Activated CD8-positive, alpha-beta T cell treated with anti-CD3 and anti-CD28 coated beads, Interleukin-2, amount 10 ng/mL, durations not matched to agents 7 days and 5 days (primary cell): ENCODE measurements at regions not wholly inside any gene's neighbourhood (a gene's known extent, or its start where the extent isn't known, plus 50 kb on each side); places are given as distances from the start of the nearest gene placed in this dataset.

ENCODE experiments used
- ATAC-seq: fragments of 150-1000 bp; cut with Tn5 transposase; one replicate; pipeline ENCODE4 v1.10.0; 2021; ENCODE audit warnings: moderate library complexity
- CTCF ChIA-PET: fragments of 350-600 bp; sonication (Branson Sonifier 250); formaldehyde crosslinking; loops from one replicate; lab custom pipeline; 2021; ENCODE audit warnings: antibody characterized with exemption; lab: Charles Lee
- POLR2A ChIA-PET: fragments of 350-600 bp; sonication (Branson Sonifier 250); formaldehyde crosslinking; loops from one replicate; lab custom pipeline; 2021; ENCODE audit warnings: antibody characterized with exemption; lab: Charles Lee
- DNase-seq: peaks from one replicate; pipeline ENCODE4 v3.0.0-alpha.2; 2020
- H3K27ac Mint-ChIP-seq: one replicate; pipeline ENCODE4 v1.8.0; 2021; ENCODE audit warnings: mild to moderate bottlenecking, mixed read lengths
- H3K27me3 Mint-ChIP-seq: one replicate; pipeline ENCODE4 v1.8.0; 2021; ENCODE audit warnings: low read depth, mixed read lengths
- H3K36me3 Mint-ChIP-seq: one replicate; pipeline ENCODE4 v1.8.0; 2021; ENCODE audit warnings: low read depth, mixed read lengths
- H3K4me1 Mint-ChIP-seq: one replicate; pipeline ENCODE4 v1.8.0; 2021; ENCODE audit warnings: low read depth, mixed read lengths
- H3K4me3 Mint-ChIP-seq: one replicate; pipeline ENCODE4 v1.8.0; 2021; ENCODE audit warnings: mild to moderate bottlenecking, mixed read lengths
- H3K9me3 Mint-ChIP-seq: one replicate; pipeline ENCODE4 v1.8.0; 2022; ENCODE audit warnings: mixed read lengths; ENCODE audit not compliant: insufficient read depth

DNA sequence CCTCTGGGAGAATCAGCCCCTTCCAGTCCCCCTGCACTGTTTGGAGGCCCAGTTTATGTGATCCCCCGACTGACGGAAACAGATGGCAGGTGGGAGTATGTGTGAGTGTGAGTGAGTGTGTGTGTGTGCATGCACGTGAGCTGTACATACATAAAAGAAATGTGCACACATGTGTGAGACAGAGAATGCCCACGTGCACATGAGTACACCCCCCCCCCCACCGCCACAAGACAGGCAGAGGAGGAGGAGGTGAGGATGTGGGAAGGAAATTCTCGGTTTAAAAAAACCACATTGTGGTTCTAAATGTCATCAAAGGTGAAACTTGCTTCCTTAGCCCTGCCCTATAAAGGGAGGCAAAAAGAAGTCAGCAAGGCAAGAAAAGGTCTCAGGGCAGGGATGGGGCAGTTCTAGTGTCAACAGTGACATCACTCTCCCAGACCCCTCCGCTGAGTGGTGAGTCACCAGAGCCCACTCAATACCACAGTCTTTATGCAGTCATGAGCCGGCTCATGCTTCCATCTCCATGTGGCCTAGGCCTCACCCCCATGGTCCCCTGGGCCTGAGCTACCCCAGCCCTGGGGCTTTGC is 79.2 kb upstream of the HSPA9 start:
- CTCF ChIA-PET = interaction anchor here (1.2 to 1.8 kb wide), 2 partner anchors 14 to 136 kb away, joined by 3 to 5 read pairs; no protein-coding TSS in a partner anchor
- POLR2A ChIA-PET = no interaction called here
- ATAC-seq (peak; percentile 88), DNase-seq (peak; percentile 80)
- Mint-ChIP-seq H3K4me1 (peaks cover 17% of the 10 kb centered on the region), H3K36me3 (no peaks in the 10 kb centered on the region), H3K9me3 (no peaks in the 10 kb centered on the region), H3K27me3 (peaks cover 83% of the 10 kb centered on the region), H3K27ac (peak overlapping the region; percentile 57), H3K4me3 (peak overlapping the region; percentile 12)

DNA sequence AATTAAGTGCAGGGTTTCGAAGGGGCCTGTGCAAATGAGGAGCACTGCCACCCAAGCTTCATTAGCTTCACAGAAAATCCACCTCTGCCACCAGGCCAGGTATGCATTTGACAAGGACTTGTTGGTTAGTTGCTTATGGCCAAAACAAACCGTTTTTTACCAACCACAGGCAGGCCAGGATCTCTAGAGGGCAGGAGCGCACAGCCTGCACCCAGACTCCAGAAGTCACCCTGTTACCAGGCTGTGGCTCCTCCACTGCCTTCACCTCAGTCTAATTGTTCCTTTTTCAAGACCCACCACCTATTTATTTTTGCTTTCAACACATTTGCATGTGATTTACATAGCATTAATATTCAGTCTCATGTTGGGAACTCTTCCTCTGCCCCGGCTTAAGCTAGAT is 78.3 kb upstream of the HSPA9 start:
- Mint-ChIP-seq H3K4me1 (peaks cover 17% of the 10 kb centered on the region), H3K4me3 (no peak overlapping the region), H3K9me3 (no peaks in the 10 kb centered on the region), H3K27ac (no peak overlapping the region), H3K27me3 (peaks cover 84% of the 10 kb centered on the region), H3K36me3 (no peaks in the 10 kb centered on the region)
- ChIA-PET POLR2A (no interaction called here), CTCF (interaction anchor here (0.9 to 1.8 kb wide), 3 partner anchors 10 to 137 kb away, joined by 3 to 5 read pairs (median 4); no protein-coding TSS in a partner anchor)
- DNase-seq (no peak), ATAC-seq (no peak)

DNA sequence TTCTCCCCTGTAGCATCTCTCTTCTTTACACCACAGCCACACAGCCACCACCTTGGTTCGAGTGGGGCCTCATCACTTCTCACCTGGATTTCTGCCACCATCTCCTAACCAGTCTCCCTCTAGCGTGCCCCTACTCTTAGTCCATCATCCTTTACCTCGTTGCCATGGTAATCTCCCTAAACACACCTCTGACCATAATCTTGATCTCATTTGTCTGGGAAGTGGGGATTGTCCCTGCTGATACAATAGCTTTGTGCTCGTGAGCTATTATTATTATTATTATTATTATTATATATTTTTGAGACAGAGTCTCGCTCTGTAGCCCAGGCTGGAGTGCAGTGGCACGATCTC is 76.5 kb upstream of the HSPA9 start:
- Mint-ChIP-seq H3K36me3 (no peaks in the 10 kb centered on the region), H3K27ac (no peak overlapping the region), H3K4me3 (no peak overlapping the region), H3K27me3 (peaks cover 87% of the 10 kb centered on the region), H3K9me3 (no peaks in the 10 kb centered on the region), H3K4me1 (peaks cover 17% of the 10 kb centered on the region)
- POLR2A ChIA-PET = interaction anchor here (0.6 kb wide), 1 partner anchor 759 kb away, joined by 3 read pairs; no protein-coding TSS in a partner anchor
- ATAC-seq = no peak
- DNase-seq = no peak
- CTCF ChIA-PET = interaction anchor here (1.5 kb wide), 1 partner anchor 9 kb away, joined by 3 read pairs; no protein-coding TSS in a partner anchor

DNA sequence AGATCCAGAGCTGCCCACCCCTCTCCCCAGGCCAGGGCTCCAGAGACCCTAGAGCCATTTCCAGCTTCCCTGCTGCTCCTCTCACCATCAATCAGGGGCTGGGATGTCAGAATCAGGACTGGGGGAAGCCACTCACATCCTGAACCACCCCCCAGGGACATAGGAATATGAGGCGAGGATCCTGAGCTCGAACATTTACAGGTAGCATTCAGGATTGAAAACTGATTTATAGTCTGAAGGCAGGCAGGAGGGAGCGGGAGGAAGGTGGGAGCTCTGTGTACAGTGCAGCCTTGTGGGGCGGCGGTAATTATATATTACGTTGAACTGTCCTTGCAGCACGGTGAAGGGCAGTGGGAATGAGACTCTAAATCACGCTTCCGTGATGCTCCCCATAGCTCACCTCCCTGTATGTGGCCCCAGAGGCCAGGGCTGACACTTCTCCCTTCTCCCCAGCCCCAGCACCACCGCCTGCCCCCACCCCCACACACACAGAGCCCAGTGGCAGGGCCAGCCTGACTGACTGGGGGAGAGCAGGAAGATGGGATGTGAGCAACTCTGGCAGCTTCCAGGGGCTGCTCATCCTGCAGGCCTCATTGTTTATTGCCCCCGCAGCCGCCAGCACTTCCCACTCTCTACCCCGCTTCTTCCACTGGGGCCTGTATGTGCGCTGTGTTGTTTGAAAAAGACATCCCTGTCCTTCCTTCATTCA is 76.0 kb upstream of the HSPA9 start:
- H3K9me3 Mint-ChIP-seq = no peaks in the 10 kb centered on the region
- H3K36me3 Mint-ChIP-seq = no peaks in the 10 kb centered on the region
- POLR2A ChIA-PET = no interaction called here
- no peak overlapping the region for H3K4me3 Mint-ChIP-seq
- CTCF ChIA-PET = no interaction called here
- DNase-seq (no peak), ATAC-seq (no peak)
- H3K27ac Mint-ChIP-seq = no peak overlapping the region
- H3K4me1 Mint-ChIP-seq = peaks cover 17% of the 10 kb centered on the region
- peaks cover 86% of the 10 kb centered on the region for H3K27me3 Mint-ChIP-seq

DNA sequence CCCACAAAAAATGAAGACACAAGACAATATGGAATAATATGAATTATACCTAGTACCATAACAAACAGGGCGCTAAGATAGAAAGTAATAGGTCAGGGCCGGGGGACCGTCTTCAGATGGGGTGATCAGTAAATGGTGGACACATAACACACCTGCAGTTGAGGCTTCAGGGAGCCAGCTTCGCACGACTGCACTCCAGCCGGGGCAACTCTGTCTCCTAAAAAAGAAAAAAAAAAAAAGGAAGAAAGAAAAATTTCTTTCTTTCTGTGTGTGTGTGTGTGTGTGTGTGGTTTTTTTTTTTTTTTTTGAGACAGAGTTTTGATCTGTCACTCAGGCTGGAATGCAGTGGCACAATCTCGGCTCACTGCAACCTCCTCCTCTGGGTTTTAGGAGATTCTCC is 75.0 kb upstream of the HSPA9 start:
- ATAC-seq (no peak), DNase-seq (no peak)
- Mint-ChIP-seq H3K4me1 (peaks cover 17% of the 10 kb centered on the region), H3K9me3 (no peaks in the 10 kb centered on the region), H3K27ac (no peak overlapping the region), H3K27me3 (peaks cover 81% of the 10 kb centered on the region), H3K36me3 (no peaks in the 10 kb centered on the region), H3K4me3 (no peak overlapping the region)
- ChIA-PET POLR2A (no interaction called here), CTCF (interaction anchor here (1.0 to 1.7 kb wide), 2 partner anchors 9 to 140 kb away, joined by 3 read pairs; no protein-coding TSS in a partner anchor)

DNA sequence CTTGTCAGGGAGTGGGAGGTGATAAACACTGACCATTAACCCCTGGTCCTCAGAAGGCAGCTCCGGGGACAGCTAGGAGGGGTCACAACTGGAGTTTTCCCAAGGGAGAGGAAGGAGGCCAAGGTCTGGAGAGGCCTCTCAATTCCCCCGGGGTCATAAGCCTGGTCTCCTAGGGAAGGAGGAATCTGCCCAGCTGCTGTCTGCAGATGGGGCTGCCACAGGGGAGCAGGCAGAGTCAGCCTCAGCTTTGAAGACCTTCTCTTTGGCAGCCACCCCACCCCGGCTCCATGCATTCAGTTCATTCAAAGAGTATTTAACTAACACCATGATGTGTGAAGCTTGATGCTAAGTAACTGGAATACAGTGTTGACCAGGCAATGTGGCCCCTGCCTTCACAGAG is 74.6 kb upstream of the HSPA9 start:
- Mint-ChIP-seq H3K27me3 (peaks cover 82% of the 10 kb centered on the region), H3K36me3 (no peaks in the 10 kb centered on the region), H3K4me1 (peaks cover 15% of the 10 kb centered on the region), H3K4me3 (no peak overlapping the region), H3K9me3 (no peaks in the 10 kb centered on the region), H3K27ac (no peak overlapping the region)
- POLR2A ChIA-PET = interaction anchor here (0.5 kb wide), 1 partner anchor 677 kb away, joined by 3 read pairs; no protein-coding TSS in a partner anchor
- DNase-seq (no peak), ATAC-seq (no peak)
- CTCF ChIA-PET = interaction anchor here (0.7 to 1.7 kb wide), 4 partner anchors 8 to 172 kb away, joined by 3 to 6 read pairs (median 3); no protein-coding TSS in a partner anchor

DNA sequence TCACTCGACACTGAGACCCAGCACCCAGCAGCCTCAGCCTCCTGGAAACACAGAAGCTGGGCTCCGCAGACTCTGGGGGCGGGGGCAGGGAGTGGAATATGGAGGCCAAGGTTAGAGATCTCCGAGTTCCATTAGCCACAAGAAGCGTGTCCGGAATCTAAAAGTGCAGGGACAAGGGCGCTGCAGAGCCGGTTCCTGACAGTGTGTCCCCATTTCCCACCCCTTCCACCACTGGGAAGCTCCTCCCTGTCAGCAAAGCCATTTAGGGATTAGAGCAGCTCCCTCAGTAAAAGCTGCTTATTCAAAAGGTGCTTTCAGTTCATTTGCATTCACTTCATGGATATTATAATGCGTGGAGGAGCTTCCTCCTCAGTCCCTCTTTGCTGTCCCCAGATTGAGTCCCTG is 74.1 kb upstream of the HSPA9 start:
- no peaks in the 10 kb centered on the region for H3K36me3 Mint-ChIP-seq
- H3K4me1 Mint-ChIP-seq = peaks cover 10% of the 10 kb centered on the region
- POLR2A ChIA-PET = interaction anchor here (0.5 kb wide), 1 partner anchor 678 kb away, joined by 3 read pairs; no protein-coding TSS in a partner anchor
- ATAC-seq (no peak), DNase-seq (no peak)
- peaks cover 84% of the 10 kb centered on the region for H3K27me3 Mint-ChIP-seq
- CTCF ChIA-PET = interaction anchor here (0.7 to 1.7 kb wide), 4 partner anchors 8 to 172 kb away, joined by 3 to 6 read pairs (median 3); no protein-coding TSS in a partner anchor
- H3K27ac Mint-ChIP-seq = no peak overlapping the region
- no peak overlapping the region for H3K4me3 Mint-ChIP-seq
- H3K9me3 Mint-ChIP-seq = no peaks in the 10 kb centered on the region

DNA sequence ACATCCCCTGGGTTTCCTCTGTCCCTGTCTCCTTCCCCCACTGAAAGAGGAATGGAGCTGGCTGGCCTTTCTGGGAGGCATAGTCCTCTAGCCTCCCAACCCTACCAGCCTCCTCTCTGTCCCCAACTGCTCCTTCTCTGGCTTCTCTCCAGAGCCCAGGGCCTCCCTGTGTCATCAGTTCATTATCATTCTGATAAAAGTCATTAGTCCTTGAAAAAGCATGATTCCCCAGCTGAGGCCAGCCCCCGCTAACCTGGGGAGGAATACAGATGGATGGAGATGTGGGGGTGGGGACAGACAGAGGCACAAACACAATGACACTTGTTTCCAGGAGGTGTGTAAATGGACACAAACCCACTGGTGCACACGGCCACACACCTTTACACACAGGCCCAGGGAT is 73.6 kb upstream of the HSPA9 start:
- Mint-ChIP-seq H3K4me1 (peaks cover 6% of the 10 kb centered on the region), H3K4me3 (no peak overlapping the region), H3K27ac (no peak overlapping the region), H3K9me3 (no peaks in the 10 kb centered on the region), H3K27me3 (peaks cover 83% of the 10 kb centered on the region), H3K36me3 (no peaks in the 10 kb centered on the region)
- ATAC-seq (no peak), DNase-seq (no peak)
- ChIA-PET POLR2A (no interaction called here), CTCF (interaction anchor here (0.7 to 1.7 kb wide), 3 partner anchors 69 to 173 kb away, joined by 3 to 6 read pairs (median 3); no protein-coding TSS in a partner anchor)

DNA sequence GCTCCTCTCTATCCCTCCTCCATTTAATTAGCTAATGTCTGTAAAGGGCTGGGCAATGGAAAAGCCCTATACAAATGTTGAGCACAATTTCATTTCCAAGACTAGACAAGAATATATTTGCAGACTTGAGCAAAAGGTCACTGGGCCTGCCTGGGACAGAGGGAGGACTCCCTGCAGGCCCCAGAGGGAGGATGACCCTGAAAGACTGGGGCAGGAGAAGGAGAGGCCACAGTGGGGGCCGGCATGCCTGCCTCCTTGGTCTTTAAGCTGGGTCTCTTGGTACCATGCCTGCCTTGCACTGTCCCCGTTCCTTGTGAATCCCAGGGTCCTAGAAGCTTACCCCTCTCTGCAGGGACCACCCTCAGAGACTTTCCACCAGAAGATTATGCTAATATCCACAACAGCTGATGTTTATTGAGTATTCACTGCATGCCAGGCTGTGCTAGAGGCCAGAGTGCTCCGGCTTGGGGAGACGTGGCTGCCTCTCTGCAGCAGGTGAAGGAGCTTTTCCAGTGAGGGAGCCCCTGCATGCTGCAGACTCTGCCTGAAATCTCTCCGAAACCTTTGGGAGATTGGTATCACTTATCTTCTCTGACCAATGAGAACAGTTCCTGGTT is 72.7 kb upstream of the HSPA9 start:
- no peaks in the 10 kb centered on the region for H3K36me3 Mint-ChIP-seq
- CTCF ChIA-PET = interaction anchor here (1.5 kb wide), 1 partner anchor 68 kb away, joined by 6 read pairs; no protein-coding TSS in a partner anchor
- POLR2A ChIA-PET = no interaction called here
- no peaks in the 10 kb centered on the region for H3K4me1 Mint-ChIP-seq
- H3K27ac Mint-ChIP-seq = no peak overlapping the region
- no peak for ATAC-seq
- H3K27me3 Mint-ChIP-seq = peaks cover 83% of the 10 kb centered on the region
- no peak overlapping the region for H3K4me3 Mint-ChIP-seq
- DNase-seq = no peak
- H3K9me3 Mint-ChIP-seq = no peaks in the 10 kb centered on the region

DNA sequence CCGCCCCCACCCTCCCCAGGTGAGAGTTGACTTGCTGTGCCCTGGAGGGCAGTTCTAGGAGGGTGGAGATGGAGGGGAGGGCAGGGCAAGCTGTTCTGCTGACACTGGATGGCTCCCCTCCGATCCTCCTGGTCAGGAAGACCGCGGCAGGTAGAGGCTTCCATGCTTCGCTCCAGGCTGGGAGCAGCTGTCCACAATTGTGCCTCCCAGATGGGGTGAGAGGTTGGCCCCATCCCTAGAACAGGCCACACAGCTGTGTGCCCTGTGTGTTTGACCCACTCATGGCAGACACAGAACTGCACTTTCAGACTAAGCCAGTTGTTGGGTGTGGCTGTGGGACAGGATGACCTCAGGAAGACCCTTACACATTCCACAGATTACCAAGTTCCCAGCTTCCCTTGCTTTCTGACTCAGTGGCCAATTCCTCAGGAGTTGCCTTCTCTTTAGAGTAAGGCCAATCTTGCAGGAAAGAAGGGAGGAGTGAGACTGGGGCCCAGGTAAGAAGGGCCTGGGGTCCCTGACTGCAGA is 72.1 kb upstream of the HSPA9 start:
- H3K27me3 Mint-ChIP-seq = peaks cover 79% of the 10 kb centered on the region
- no peak overlapping the region for H3K27ac Mint-ChIP-seq
- no peaks in the 10 kb centered on the region for H3K36me3 Mint-ChIP-seq
- POLR2A ChIA-PET = no interaction called here
- no peak overlapping the region for H3K4me3 Mint-ChIP-seq
- H3K4me1 Mint-ChIP-seq = no peaks in the 10 kb centered on the region
- CTCF ChIA-PET = no interaction called here
- no peak for ATAC-seq
- DNase-seq = no peak
- H3K9me3 Mint-ChIP-seq = no peaks in the 10 kb centered on the region

DNA sequence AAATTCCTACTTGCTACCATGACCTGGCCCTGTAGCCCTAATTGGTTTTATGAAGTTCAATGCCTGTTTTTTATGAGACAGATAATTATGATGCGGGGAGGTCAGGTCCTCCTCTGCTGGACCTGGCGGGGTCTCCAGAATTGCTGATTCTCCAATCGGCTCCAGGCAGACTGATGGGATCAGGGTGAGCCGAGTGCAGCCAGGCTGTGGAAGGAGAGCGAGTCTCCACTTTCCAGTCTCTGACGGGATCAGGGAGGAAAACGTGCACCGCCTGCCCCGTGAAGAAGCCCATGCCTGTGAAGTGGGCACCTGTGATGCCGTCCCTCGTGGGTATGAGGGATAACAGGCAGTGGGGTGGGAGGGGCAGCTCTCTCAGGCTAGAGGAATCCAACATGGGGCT is 71.5 kb upstream of the HSPA9 start:
- peaks cover 79% of the 10 kb centered on the region for H3K27me3 Mint-ChIP-seq
- CTCF ChIA-PET = interaction anchor here (1.8 kb wide), 1 partner anchor 178 kb away, joined by 3 read pairs; no protein-coding TSS in a partner anchor
- ATAC-seq (no peak), DNase-seq (no peak)
- no peaks in the 10 kb centered on the region for H3K36me3 Mint-ChIP-seq
- no peaks in the 10 kb centered on the region for H3K9me3 Mint-ChIP-seq
- no peak overlapping the region for H3K4me3 Mint-ChIP-seq
- H3K4me1 Mint-ChIP-seq = no peaks in the 10 kb centered on the region
- no peak overlapping the region for H3K27ac Mint-ChIP-seq
- POLR2A ChIA-PET = no interaction called here
